Stimulated activated naive B cell treated with anti-CD40 and anti-IgM and Interleukin-4, amounts not matched to agents 10 μg/mL and 1 μg/mL and 100 μg/mL, for 72 hours (primary cell): ENCODE measurements at regions not wholly inside any gene's neighbourhood (a gene's known extent, or its start where the extent isn't known, plus 50 kb on each side); places are given as distances from the start of the nearest gene placed in this dataset.

Source experiments
- ATAC-seq, 2 donors: fragments of 150-1000 bp; cut with Tn5 transposase; replicated peaks; 2 replicates each; pipeline ENCODE4 v1.10.0; 2021; ENCODE audit warnings: moderate library complexity in 1 of 2
- DNase-seq: peaks from one replicate; pipeline ENCODE4 v3.0.0; 2021
- H3K27ac Mint-ChIP-seq: one replicate; pipeline ENCODE4 v1.8.0; 2022; ENCODE audit warnings: mild to moderate bottlenecking, mixed read lengths
- H3K27me3 Mint-ChIP-seq, 2 donors: one replicate each; pipeline ENCODE4 v1.8.0; 2022; ENCODE audit warnings: mixed read lengths in 2 of 2
- H3K36me3 Mint-ChIP-seq, 2 donors: one replicate each; pipeline ENCODE4 v1.8.0; 2022; ENCODE audit warnings: mixed read lengths in 2 of 2, mild to moderate bottlenecking in 1 of 2
- H3K4me1 Mint-ChIP-seq, 2 donors: one replicate each; pipeline ENCODE4 v1.8.0; 2022; ENCODE audit warnings: mixed read lengths in 2 of 2, mild to moderate bottlenecking in 1 of 2
- H3K4me3 Mint-ChIP-seq, 2 donors: one replicate each; pipeline ENCODE4 v1.8.0; 2022; ENCODE audit warnings: mild to moderate bottlenecking in 2 of 2, mixed read lengths in 2 of 2, moderate library complexity in 1 of 2
- H3K9me3 Mint-ChIP-seq, 2 donors: one replicate each; pipeline ENCODE4 v1.8.0; 2022; ENCODE audit warnings: mixed read lengths in 2 of 2, mild to moderate bottlenecking in 1 of 2

- H3K9me3 Mint-ChIP-seq, result no peaks in the 10 kb centered on the region
- no peaks in the 10 kb centered on the region for H3K27me3 Mint-ChIP-seq
- H3K4me1 Mint-ChIP-seq, result no peaks in the 10 kb centered on the region
- no peaks in the 10 kb centered on the region for H3K36me3 Mint-ChIP-seq
- ATAC-seq (no peak), DNase-seq (no peak)
- H3K4me3 Mint-ChIP-seq, result no peak overlapping the region
- H3K27ac Mint-ChIP-seq, result no peak overlapping the region
Observed at GRCh38 chr5:105752801-105753200, 1917.9 kb downstream of the EFNA5 start.

- no peaks in the 10 kb centered on the region for H3K4me1 Mint-ChIP-seq
- ATAC-seq (no peak), DNase-seq (no peak)
- H3K4me3 Mint-ChIP-seq, result no peak overlapping the region
- H3K27ac Mint-ChIP-seq, result no peak overlapping the region
- H3K27me3 Mint-ChIP-seq, result no peaks in the 10 kb centered on the region
- H3K9me3 Mint-ChIP-seq, result peaks cover 0 to 3% of the 10 kb centered on the region in 2 donors
- H3K36me3 Mint-ChIP-seq, result no peaks in the 10 kb centered on the region
Observed at GRCh38 chr5:105751908-105752307, 1918.8 kb downstream of the EFNA5 start.

- Mint-ChIP-seq H3K4me3 (no peak overlapping the region), H3K36me3 (no peaks in the 10 kb centered on the region), H3K9me3 (peaks cover 0 to 6% of the 10 kb centered on the region in 2 donors)
Observed at GRCh38 chr5:105745111-105745510, 1925.6 kb downstream of the EFNA5 start.

GRCh38 chr5:105740242-105740641 is 1930.5 kb downstream of the EFNA5 start:
- no peaks in the 10 kb centered on the region for H3K36me3 Mint-ChIP-seq
- no peak overlapping the region for H3K4me3 Mint-ChIP-seq
- no peak for ATAC-seq
- no peak overlapping the region for H3K27ac Mint-ChIP-seq
- peaks cover 0 to 3% of the 10 kb centered on the region in 2 donors for H3K9me3 Mint-ChIP-seq
- no peaks in the 10 kb centered on the region for H3K27me3 Mint-ChIP-seq
- no peak for DNase-seq
- H3K4me1 Mint-ChIP-seq, result no peaks in the 10 kb centered on the region

More at GRCh38 chr5:105745111-105745510, 1925.6 kb downstream of the EFNA5 start:
- ATAC-seq (no peak), DNase-seq (no peak)
- H3K4me1 Mint-ChIP-seq, result no peaks in the 10 kb centered on the region
- H3K27me3 Mint-ChIP-seq, result no peaks in the 10 kb centered on the region
- no peak overlapping the region for H3K27ac Mint-ChIP-seq

- DNase-seq (no peak), ATAC-seq (no peak)
- H3K4me1 Mint-ChIP-seq, result no peaks in the 10 kb centered on the region
- H3K27ac Mint-ChIP-seq, result no peak overlapping the region
- no peaks in the 10 kb centered on the region for H3K36me3 Mint-ChIP-seq
- peaks cover 0 to 3% of the 10 kb centered on the region in 2 donors for H3K9me3 Mint-ChIP-seq
- no peak overlapping the region for H3K4me3 Mint-ChIP-seq
- no peaks in the 10 kb centered on the region for H3K27me3 Mint-ChIP-seq
Observed at GRCh38 chr5:105739732-105740131, 1931.0 kb downstream of the EFNA5 start.

GRCh38 chr5:105735704-105736103 is 1935.0 kb downstream of the EFNA5 start:
- Mint-ChIP-seq H3K36me3 (no peaks in the 10 kb centered on the region), H3K4me1 (no peaks in the 10 kb centered on the region), H3K4me3 (no peak overlapping the region), H3K27ac (no peak overlapping the region), H3K9me3 (no peaks in the 10 kb centered on the region), H3K27me3 (no peaks in the 10 kb centered on the region)
- DNase-seq (no peak), ATAC-seq (no peak)

DNA sequence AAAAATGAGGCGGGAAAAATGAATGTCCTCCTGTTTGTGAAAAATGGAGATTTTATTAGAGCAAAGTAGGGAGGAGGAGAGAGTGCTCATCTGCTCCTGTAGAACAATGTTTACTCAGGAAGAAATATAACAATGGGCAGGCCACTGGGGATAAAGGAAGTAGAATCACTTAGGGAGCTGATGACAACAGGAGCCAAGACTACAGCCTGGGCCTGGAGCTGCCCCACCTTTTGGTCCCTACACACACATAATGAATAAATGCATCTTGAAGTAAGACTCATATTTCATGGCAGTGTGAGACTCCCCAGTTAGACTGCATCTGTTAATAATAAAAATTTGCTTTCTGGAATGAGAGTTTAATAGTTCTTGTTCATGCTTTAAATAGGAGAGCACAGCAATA is 1939.8 kb downstream of the EFNA5 start:
- DNase-seq (no peak), ATAC-seq (no peak)
- Mint-ChIP-seq H3K4me1 (no peaks in the 10 kb centered on the region), H3K4me3 (no peak overlapping the region), H3K9me3 (peaks cover 0 to 3% of the 10 kb centered on the region in 2 donors), H3K36me3 (no peaks in the 10 kb centered on the region), H3K27ac (no peak overlapping the region), H3K27me3 (no peaks in the 10 kb centered on the region)

DNA sequence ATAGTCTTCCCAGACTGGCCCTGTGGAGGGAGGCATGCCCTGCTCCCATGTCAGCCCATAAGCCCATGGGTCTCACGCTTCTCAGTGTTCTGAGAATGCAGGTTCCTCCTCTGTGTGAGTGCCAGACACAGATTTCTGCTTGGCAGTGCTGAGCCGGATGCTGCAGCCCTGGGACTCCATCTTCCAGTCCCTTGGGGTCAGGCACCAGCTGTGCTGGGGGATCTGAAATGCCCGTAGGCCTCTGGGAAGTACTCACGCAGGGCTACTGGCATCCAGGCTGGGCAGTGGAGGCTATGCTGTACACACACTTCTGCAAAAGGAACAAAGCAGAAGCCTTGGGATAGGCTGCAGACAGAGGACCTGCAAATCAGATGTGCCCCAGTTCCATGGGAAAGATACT is 1944.6 kb downstream of the EFNA5 start:
- Mint-ChIP-seq H3K36me3 (no peaks in the 10 kb centered on the region), H3K4me1 (no peaks in the 10 kb centered on the region), H3K27ac (no peak overlapping the region), H3K27me3 (no peaks in the 10 kb centered on the region), H3K4me3 (no peak overlapping the region), H3K9me3 (peaks cover 0 to 7% of the 10 kb centered on the region in 2 donors)
- peak; percentile 24 to 31 for ATAC-seq
- DNase-seq, result no peak

DNA sequence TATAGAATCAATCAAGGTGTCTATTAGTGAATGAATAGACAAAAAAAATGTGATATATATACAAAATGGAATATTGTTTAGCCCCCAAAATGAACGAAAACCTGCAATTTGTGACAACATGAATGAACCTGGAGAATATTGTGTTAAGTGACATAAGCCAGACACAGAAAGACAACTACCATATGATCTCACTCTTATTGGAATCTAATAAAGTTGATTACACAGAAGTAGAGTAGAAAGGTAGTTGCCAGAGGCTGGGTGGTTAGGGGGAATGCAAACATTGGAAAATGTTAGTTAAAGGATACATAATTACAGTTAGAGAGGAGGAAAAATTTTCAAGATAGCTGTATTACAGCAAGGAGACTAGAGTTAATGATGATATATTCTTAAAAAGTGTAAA is 1962.3 kb downstream of the EFNA5 start:
- Mint-ChIP-seq H3K27me3 (no peaks in the 10 kb centered on the region), H3K27ac (no peak overlapping the region), H3K4me3 (no peak overlapping the region), H3K4me1 (no peaks in the 10 kb centered on the region), H3K9me3 (peaks cover 9 to 13% of the 10 kb centered on the region in 2 donors), H3K36me3 (no peaks in the 10 kb centered on the region)
- DNase-seq, result no peak
- ATAC-seq, result no peak

DNA sequence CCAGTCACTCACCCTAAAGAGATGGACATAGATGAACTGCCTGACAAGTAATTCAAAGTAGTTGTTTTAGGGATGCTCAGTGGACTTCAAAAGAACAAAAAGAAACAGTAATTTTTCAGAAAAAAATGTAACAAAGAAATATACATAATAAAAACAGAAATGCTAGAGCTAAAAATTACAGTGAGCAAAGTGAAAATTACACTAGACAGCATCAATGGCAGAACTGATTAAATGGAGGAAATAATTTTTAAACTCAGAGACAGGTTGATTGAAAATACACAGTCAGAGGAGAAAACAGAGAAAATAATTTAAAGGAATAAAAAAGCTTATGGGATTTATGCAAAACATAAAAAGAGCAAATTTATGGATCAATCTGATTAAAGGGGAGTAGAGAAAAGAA is 1968.4 kb downstream of the EFNA5 start:
- Mint-ChIP-seq H3K9me3 (peaks cover 11 to 22% of the 10 kb centered on the region in 2 donors), H3K36me3 (no peaks in the 10 kb centered on the region), H3K27me3 (no peaks in the 10 kb centered on the region), H3K4me1 (no peaks in the 10 kb centered on the region), H3K27ac (no peak overlapping the region), H3K4me3 (no peak overlapping the region)
- ATAC-seq, result no peak
- DNase-seq, result no peak

GRCh38 chr5:105696440-105696839 is 1974.3 kb downstream of the EFNA5 start:
- Mint-ChIP-seq H3K36me3 (no peaks in the 10 kb centered on the region), H3K27ac (no peak overlapping the region), H3K27me3 (no peaks in the 10 kb centered on the region), H3K4me1 (no peaks in the 10 kb centered on the region), H3K9me3 (peaks cover 4 to 7% of the 10 kb centered on the region in 2 donors), H3K4me3 (no peak overlapping the region)
- no peak for ATAC-seq
- DNase-seq, result no peak

- Mint-ChIP-seq H3K9me3 (peaks cover 4 to 5% of the 10 kb centered on the region in 2 donors), H3K36me3 (no peaks in the 10 kb centered on the region), H3K27ac (no peak overlapping the region), H3K4me3 (no peak overlapping the region), H3K4me1 (no peaks in the 10 kb centered on the region), H3K27me3 (no peaks in the 10 kb centered on the region)
- ATAC-seq (no peak), DNase-seq (no peak)
Observed at GRCh38 chr5:105695941-105696340, 1974.8 kb downstream of the EFNA5 start.

- Mint-ChIP-seq H3K4me3 (no peak overlapping the region), H3K9me3 (no peaks in the 10 kb centered on the region), H3K27me3 (no peaks in the 10 kb centered on the region), H3K27ac (no peak overlapping the region), H3K36me3 (no peaks in the 10 kb centered on the region), H3K4me1 (no peaks in the 10 kb centered on the region)
- no peak for ATAC-seq
- DNase-seq, result no peak
Observed at GRCh38 chr5:105689596-105689995, 1981.1 kb downstream of the EFNA5 start.

DNA sequence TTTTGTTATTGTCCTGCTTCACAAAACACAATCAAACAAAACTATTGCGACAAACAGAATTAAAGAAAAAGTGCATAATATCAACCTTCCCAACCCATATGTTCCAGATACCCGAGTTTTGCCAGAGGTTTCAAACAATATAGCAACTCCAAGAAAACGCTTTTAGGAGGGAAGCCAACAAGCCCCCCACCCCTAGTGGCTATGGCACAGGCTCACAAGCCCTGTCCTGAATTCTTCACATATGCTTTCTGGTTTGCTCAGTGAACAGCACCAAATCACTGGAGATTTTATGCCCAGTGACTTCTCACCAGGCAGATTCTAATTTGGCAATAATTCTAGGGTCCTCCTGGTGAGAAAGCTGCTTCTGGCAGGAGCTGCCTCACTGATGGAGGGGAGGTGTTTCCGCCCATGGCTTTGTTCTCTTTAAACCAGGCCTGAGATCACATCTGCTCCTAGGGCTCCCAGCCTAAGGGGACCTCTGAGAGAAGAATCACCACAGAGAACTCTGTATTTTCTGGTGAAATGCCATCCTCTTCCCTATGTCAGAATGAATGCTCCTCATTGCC is 1982.4 kb downstream of the EFNA5 start:
- no peak for ATAC-seq
- Mint-ChIP-seq H3K4me3 (no peak overlapping the region), H3K27me3 (no peaks in the 10 kb centered on the region), H3K27ac (no peak overlapping the region), H3K36me3 (no peaks in the 10 kb centered on the region), H3K9me3 (peaks cover 0 to 1% of the 10 kb centered on the region in 2 donors), H3K4me1 (no peaks in the 10 kb centered on the region)
- no peak for DNase-seq

DNA sequence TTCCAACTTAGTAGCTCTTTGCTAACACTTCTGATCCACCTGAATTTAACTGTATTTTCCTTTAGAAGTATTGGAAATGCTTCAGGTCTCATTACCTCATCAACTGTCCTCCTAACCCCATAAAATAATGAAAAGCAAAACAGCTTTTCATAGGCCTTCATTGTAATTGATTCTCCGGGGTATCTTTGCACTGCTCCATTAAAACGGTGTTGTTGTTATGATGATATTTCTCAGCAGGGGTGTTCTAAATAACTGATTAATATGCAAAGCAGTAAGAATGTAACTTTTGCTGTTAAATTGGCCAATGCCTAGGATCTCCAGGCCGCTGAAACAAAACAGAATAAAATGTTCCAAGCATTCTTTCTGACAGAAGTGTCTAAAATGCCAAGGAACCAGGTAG is 1983.2 kb downstream of the EFNA5 start:
- Mint-ChIP-seq H3K36me3 (no peaks in the 10 kb centered on the region), H3K27me3 (no peaks in the 10 kb centered on the region), H3K27ac (no peak overlapping the region), H3K4me3 (no peak overlapping the region), H3K4me1 (no peaks in the 10 kb centered on the region), H3K9me3 (peaks cover 0 to 1% of the 10 kb centered on the region in 2 donors)
- ATAC-seq, result no peak
- no peak for DNase-seq

DNA sequence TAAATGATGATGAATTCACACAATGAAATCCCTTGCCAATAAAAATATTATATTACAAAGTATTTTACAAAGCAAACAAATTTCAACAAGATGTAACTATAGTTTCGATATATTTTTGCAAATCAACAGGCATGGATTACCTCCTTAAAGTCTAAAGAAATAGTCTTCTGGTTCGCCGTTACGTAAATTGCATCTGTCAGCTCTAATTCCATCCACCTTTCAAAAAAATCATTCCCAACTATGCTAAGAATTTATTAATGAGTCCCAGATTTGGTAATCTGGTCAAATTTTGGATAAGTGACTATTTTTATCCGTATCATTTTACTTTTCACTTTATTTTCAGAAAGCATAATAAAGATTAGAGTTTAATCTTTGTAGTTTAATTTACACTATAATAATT is 1984.9 kb downstream of the EFNA5 start:
- no peak overlapping the region for H3K4me3 Mint-ChIP-seq
- no peaks in the 10 kb centered on the region for H3K27me3 Mint-ChIP-seq
- H3K27ac Mint-ChIP-seq, result no peak overlapping the region
- no peaks in the 10 kb centered on the region for H3K4me1 Mint-ChIP-seq
- no peaks in the 10 kb centered on the region for H3K36me3 Mint-ChIP-seq
- ATAC-seq, result no peak
- no peak for DNase-seq
- H3K9me3 Mint-ChIP-seq, result peaks cover 0 to 1% of the 10 kb centered on the region in 2 donors
